ENCODE measurements at regions not wholly inside any gene's neighbourhood (a gene's known extent, or its start where the extent isn't known, plus 50 kb on each side); places are given as distances from the start of the nearest gene placed in this dataset.

GRCh38 chr6:147951726-147952125, 390.9 kb upstream of the SASH1 start:
- Histone ChIP-seq H3K4me2 (ENCODE audit: low read length) (no peak overlapping the region), H2AFZ (ENCODE audit: low read depth, low read length) (no peak overlapping the region), H3K9ac (ENCODE audit: low read length) (no peak overlapping the region), H3K36me3 (ENCODE audit: insufficient read depth, low read length) (no peaks in the 10 kb centered on the region), H3K4me3 (ENCODE audit: insufficient read depth, low read depth, low read length) (no peak overlapping the region), H3K4me1 (ENCODE audit: insufficient read depth, low read length) (peaks cover 9% of the 10 kb centered on the region), H4K20me1 (ENCODE audit: insufficient read depth, low read length) (no peaks in the 10 kb centered on the region), H3K27me3 (ENCODE audit: insufficient read depth, low read length) (no peaks in the 10 kb centered on the region), H3K9me3 (ENCODE audit: insufficient read depth, low read depth, low read length) (no peaks in the 10 kb centered on the region), H3K27ac (ENCODE audit: low read depth, low read length) (no peak overlapping the region), H3K79me2 (ENCODE audit: insufficient read depth, low read length) (no peaks in the 10 kb centered on the region)
- Mint-ChIP-seq H3K27me3 (ENCODE audit: low read depth, unreplicated experiment) (no peaks in the 10 kb centered on the region), H3K4me1 (ENCODE audit: low read depth, unreplicated experiment) (no peaks in the 10 kb centered on the region), H3K4me3 (ENCODE audit: unreplicated experiment) (no peak overlapping the region), H3K9me3 (ENCODE audit: unreplicated experiment) (peaks cover 1% of the 10 kb centered on the region), H3K36me3 (ENCODE audit: low read depth, unreplicated experiment) (no peaks in the 10 kb centered on the region), H3K27ac (ENCODE audit: unreplicated experiment) (no peak overlapping the region)
- DNase-seq (ENCODE audit: low read depth) (no peak), FAIRE-seq (no peak)
- no peak for TF ChIP-seq CTCF (IDR thresholded peaks at IDR 0.05; ENCODE audit: insufficient read depth, low read depth, low read length)

DNA sequence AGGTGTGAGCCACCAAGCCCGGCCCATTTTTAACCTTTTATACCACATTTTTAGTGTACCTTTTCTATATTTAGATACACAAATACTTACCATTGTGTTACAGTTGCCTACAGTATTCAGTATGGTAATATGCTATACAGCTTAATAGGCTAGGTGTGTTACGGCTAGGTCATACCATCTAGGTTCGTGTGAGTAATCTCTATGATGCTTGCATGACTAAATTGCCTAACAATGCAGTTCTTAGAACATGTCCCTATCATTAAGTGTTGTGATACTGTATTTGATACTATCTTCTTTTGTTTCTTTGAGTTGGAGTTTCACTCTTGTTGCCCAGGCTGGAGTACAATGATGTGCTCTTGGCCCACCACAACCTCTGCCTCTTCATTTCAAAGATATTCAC, 387.7 kb upstream of the SASH1 start:
- Histone ChIP-seq H3K27me3 (ENCODE audit: insufficient read depth, low read length) (no peaks in the 10 kb centered on the region), H3K9me3 (ENCODE audit: insufficient read depth, low read depth, low read length) (no peaks in the 10 kb centered on the region), H3K4me1 (ENCODE audit: insufficient read depth, low read length) (peaks cover 9% of the 10 kb centered on the region), H3K4me2 (ENCODE audit: low read length) (no peak overlapping the region), H3K79me2 (ENCODE audit: insufficient read depth, low read length) (no peaks in the 10 kb centered on the region), H4K20me1 (ENCODE audit: insufficient read depth, low read length) (no peaks in the 10 kb centered on the region), H2AFZ (ENCODE audit: low read depth, low read length) (no peak overlapping the region), H3K36me3 (ENCODE audit: insufficient read depth, low read length) (no peaks in the 10 kb centered on the region), H3K27ac (ENCODE audit: low read depth, low read length) (no peak overlapping the region), H3K4me3 (ENCODE audit: insufficient read depth, low read depth, low read length) (no peak overlapping the region), H3K9ac (ENCODE audit: low read length) (no peak overlapping the region)
- H3K36me3 Mint-ChIP-seq (ENCODE audit: low read depth, unreplicated experiment) = no peaks in the 10 kb centered on the region
- no peaks in the 10 kb centered on the region for H3K4me1 Mint-ChIP-seq (ENCODE audit: low read depth, unreplicated experiment)
- H3K27me3 Mint-ChIP-seq (ENCODE audit: low read depth, unreplicated experiment) = no peaks in the 10 kb centered on the region
- TF ChIP-seq CTCF (IDR thresholded peaks at IDR 0.05; ENCODE audit: insufficient read depth, low read depth, low read length) = no peak
- TF ChIP-seq EZH2 (IDR thresholded peaks at IDR 0.05; ENCODE audit: insufficient read depth, low read length) = no peak
- DNase-seq (ENCODE audit: low read depth) (no peak), FAIRE-seq (no peak)
- H3K9me3 Mint-ChIP-seq (ENCODE audit: unreplicated experiment) = peaks cover 1% of the 10 kb centered on the region
- no peak overlapping the region for H3K4me3 Mint-ChIP-seq (ENCODE audit: unreplicated experiment)
- H3K27ac Mint-ChIP-seq (ENCODE audit: unreplicated experiment) = no peak overlapping the region

- Histone ChIP-seq H3K4me3 (ENCODE audit: insufficient read depth, low read depth, low read length) (no peak overlapping the region), H3K9me3 (ENCODE audit: insufficient read depth, low read depth, low read length) (no peaks in the 10 kb centered on the region), H2AFZ (ENCODE audit: low read depth, low read length) (no peak overlapping the region), H3K9ac (ENCODE audit: low read length) (no peak overlapping the region), H3K27ac (ENCODE audit: low read depth, low read length) (no peak overlapping the region), H3K4me1 (ENCODE audit: insufficient read depth, low read length) (no peaks in the 10 kb centered on the region), H3K79me2 (ENCODE audit: insufficient read depth, low read length) (no peaks in the 10 kb centered on the region), H3K27me3 (ENCODE audit: insufficient read depth, low read length) (no peaks in the 10 kb centered on the region), H4K20me1 (ENCODE audit: insufficient read depth, low read length) (no peaks in the 10 kb centered on the region), H3K4me2 (ENCODE audit: low read length) (no peak overlapping the region), H3K36me3 (ENCODE audit: insufficient read depth, low read length) (no peaks in the 10 kb centered on the region)
- Mint-ChIP-seq H3K9me3 (ENCODE audit: unreplicated experiment) (peaks cover under 1% of the 10 kb centered on the region), H3K27ac (ENCODE audit: unreplicated experiment) (no peak overlapping the region), H3K4me3 (ENCODE audit: unreplicated experiment) (no peak overlapping the region), H3K36me3 (ENCODE audit: low read depth, unreplicated experiment) (no peaks in the 10 kb centered on the region), H3K4me1 (ENCODE audit: low read depth, unreplicated experiment) (no peaks in the 10 kb centered on the region), H3K27me3 (ENCODE audit: low read depth, unreplicated experiment) (no peaks in the 10 kb centered on the region)
- no peak for DNase-seq (ENCODE audit: low read depth)
- TF ChIP-seq EZH2 (IDR thresholded peaks at IDR 0.05; ENCODE audit: insufficient read depth, low read length) = no peak
- TF ChIP-seq CTCF (IDR thresholded peaks at IDR 0.05; ENCODE audit: insufficient read depth, low read depth, low read length) = no peak
- no peak for FAIRE-seq
Observed at GRCh38 chr6:147958683-147959082, 384.0 kb upstream of the SASH1 start.

All from astrocyte (in vitro differentiated cells and primary cell).